HG03565 (cell line): ENCODE measurements at regions not wholly inside any gene's neighbourhood (a gene's known extent, or its start where the extent isn't known, plus 50 kb on each side); places are given as distances from the start of the nearest gene placed in this dataset.
"Not testable (repeated sequence)": the region's sequence is repeated elsewhere in the genome, so short reads cannot be mapped to it uniquely, and the experiment has no call there.

ENCODE experiments used
- ATAC-seq: cut with Tn5 transposase; IDR thresholded peaks from one replicate; pipeline ENCODE4 v1.9.1; 2021; ENCODE audit warnings: mild to moderate bottlenecking, moderate library complexity; ENCODE audit not compliant: unreplicated experiment

- ATAC-seq: no peak
These were observed 321.7 kb downstream of the SEC16B start for GRCh38 chr1:177648138-177648537.

GRCh38 chr1:177646757-177647730, 322.8 kb downstream of the SEC16B start:
- ATAC-seq: no peak

GRCh38 chr1:177645491-177646190, 324.2 kb downstream of the SEC16B start:
- no peak for ATAC-seq

GRCh38 chr1:177640687-177641086, 329.2 kb downstream of the SEC16B start:
- no peak for ATAC-seq

GRCh38 chr1:177634151-177634550, 335.7 kb downstream of the SEC16B start:
- not testable (repeated sequence) for ATAC-seq

GRCh38 chr1:177632923-177633615, 336.8 kb downstream of the SEC16B start:
- ATAC-seq: no peak

GRCh38 chr1:177631770-177632169, 338.1 kb downstream of the SEC16B start:
- no peak for ATAC-seq

GRCh38 chr1:177629526-177629925, 340.3 kb downstream of the SEC16B start:
- ATAC-seq: no peak

- ATAC-seq: no peak
These were observed 342.5 kb downstream of the SEC16B start for GRCh38 chr1:177627148-177627910.

GRCh38 chr1:177620636-177621190, 349.1 kb downstream of the SEC16B start:
- no peak for ATAC-seq

GRCh38 chr1:177615251-177615650, 354.6 kb downstream of the SEC16B start:
- no peak for ATAC-seq

- no peak for ATAC-seq
These were observed 358.5 kb downstream of the SEC16B start for GRCh38 chr1:177611402-177611801.

GRCh38 chr1:177609953-177610352, 359.9 kb downstream of the SEC16B start:
- ATAC-seq: no peak

GRCh38 chr1:177600936-177601335, 368.9 kb downstream of the SEC16B start:
- no peak for ATAC-seq

GRCh38 chr1:177600321-177600720, 369.5 kb downstream of the SEC16B start:
- ATAC-seq: no peak

- no peak for ATAC-seq
These were observed 372.5 kb downstream of the SEC16B start for GRCh38 chr1:177597393-177597792.

GRCh38 chr1:177596485-177596884, 373.4 kb downstream of the SEC16B start:
- ATAC-seq: no peak

GRCh38 chr1:177593105-177593504, 376.8 kb downstream of the SEC16B start:
- ATAC-seq: no peak

- no peak for ATAC-seq
These were observed 377.2 kb downstream of the SEC16B start for GRCh38 chr1:177592624-177593023.

GRCh38 chr1:177591155-177591554, 378.7 kb downstream of the SEC16B start:
- ATAC-seq: no peak
